Activated gamma-delta T cell treated with anti-CD3 and anti-CD28 coated beads, Interleukin-2, amount 50 U/mL, for 16 hours (primary cell): ENCODE measurements at regions not wholly inside any gene's neighbourhood (a gene's known extent, or its start where the extent isn't known, plus 50 kb on each side); places are given as distances from the start of the nearest gene placed in this dataset.

Source experiments
- DNase-seq: peaks from one replicate; pipeline ENCODE4 v3.0.0-alpha.2; 2020; ENCODE audit warnings: low read depth

GRCh38 chr3:68295457-68295856, 636.9 kb downstream of the TAFA4 start:
- no peak for DNase-seq

GRCh38 chr3:68290333-68290732, 635.9 kb upstream of the SUCLG2 start:
- DNase-seq, result no peak

GRCh38 chr3:68288085-68288484, 633.7 kb upstream of the SUCLG2 start:
- DNase-seq, result no peak

- no peak for DNase-seq
These were observed 632.7 kb upstream of the SUCLG2 start for GRCh38 chr3:68287101-68287500.

- no peak for DNase-seq
These were observed 619.9 kb upstream of the SUCLG2 start for GRCh38 chr3:68274286-68274685.

- DNase-seq, result no peak
These were observed 616.7 kb upstream of the SUCLG2 start for GRCh38 chr3:68271145-68271544.

GRCh38 chr3:68256635-68257223, 602.3 kb upstream of the SUCLG2 start:
- no peak for DNase-seq

GRCh38 chr3:68249265-68249664, 594.9 kb upstream of the SUCLG2 start:
- DNase-seq, result no peak

GRCh38 chr3:68242606-68243005, 588.2 kb upstream of the SUCLG2 start:
- DNase-seq, result no peak

GRCh38 chr3:68239542-68239941, 585.1 kb upstream of the SUCLG2 start:
- no peak for DNase-seq

- DNase-seq, result no peak
These were observed 579.8 kb upstream of the SUCLG2 start for GRCh38 chr3:68234076-68234780.

GRCh38 chr3:68228856-68229255, 574.4 kb upstream of the SUCLG2 start:
- no peak for DNase-seq

GRCh38 chr3:68220832-68221231, 566.4 kb upstream of the SUCLG2 start:
- no peak for DNase-seq

GRCh38 chr3:68211637-68212036, 557.2 kb upstream of the SUCLG2 start:
- no peak for DNase-seq

- no peak for DNase-seq
These were observed 556.2 kb upstream of the SUCLG2 start for GRCh38 chr3:68210635-68211034.

- no peak for DNase-seq
These were observed 552.9 kb upstream of the SUCLG2 start for GRCh38 chr3:68207327-68207726.

GRCh38 chr3:68206524-68207117, 552.2 kb upstream of the SUCLG2 start:
- DNase-seq, result no peak

- no peak for DNase-seq
These were observed 532.3 kb upstream of the SUCLG2 start for GRCh38 chr3:68186733-68187132.

GRCh38 chr3:68176600-68176999, 522.2 kb upstream of the SUCLG2 start:
- DNase-seq, result no peak

- no peak for DNase-seq
These were observed 518.7 kb upstream of the SUCLG2 start for GRCh38 chr3:68173012-68173634.

- no peak for DNase-seq
These were observed 517.6 kb upstream of the SUCLG2 start for GRCh38 chr3:68172039-68172438.

- DNase-seq, result no peak
These were observed 509.6 kb upstream of the SUCLG2 start for GRCh38 chr3:68163968-68164367.

- DNase-seq, result no peak
These were observed 508.6 kb upstream of the SUCLG2 start for GRCh38 chr3:68163062-68163461.
